GM19193 (cell line): ENCODE measurements at regions not wholly inside any gene's neighbourhood (a gene's known extent, or its start where the extent isn't known, plus 50 kb on each side); places are given as distances from the start of the nearest gene placed in this dataset.

Source experiments
- POLR2A ChIP-seq: IDR thresholded peaks from 4 replicates; pipeline ENCODE4 v1.6.1; 2011; ENCODE audit not compliant: insufficient read depth, insufficient read length; ENCODE audit errors: extremely low read depth

DNA sequence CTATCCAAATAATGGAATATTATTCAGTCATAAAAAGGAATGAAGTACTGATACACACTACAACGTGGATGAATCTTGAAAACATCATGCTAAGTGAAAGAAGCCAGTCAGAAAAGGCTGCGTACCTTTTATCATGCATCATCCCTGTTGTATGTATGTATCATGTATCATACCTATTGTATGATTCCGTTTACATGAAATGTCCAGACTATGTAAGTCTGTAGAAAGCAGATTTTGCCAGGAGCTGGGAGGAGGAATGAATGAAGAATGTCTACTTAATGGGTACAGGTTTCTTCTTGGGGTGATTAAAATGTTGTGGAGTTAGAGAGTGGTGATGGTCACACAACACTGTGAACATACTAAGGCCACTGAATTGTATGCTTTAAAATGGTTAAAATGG is 135.9 kb upstream of the KLF14 start:
- no peak for TF ChIP-seq POLR2A

DNA sequence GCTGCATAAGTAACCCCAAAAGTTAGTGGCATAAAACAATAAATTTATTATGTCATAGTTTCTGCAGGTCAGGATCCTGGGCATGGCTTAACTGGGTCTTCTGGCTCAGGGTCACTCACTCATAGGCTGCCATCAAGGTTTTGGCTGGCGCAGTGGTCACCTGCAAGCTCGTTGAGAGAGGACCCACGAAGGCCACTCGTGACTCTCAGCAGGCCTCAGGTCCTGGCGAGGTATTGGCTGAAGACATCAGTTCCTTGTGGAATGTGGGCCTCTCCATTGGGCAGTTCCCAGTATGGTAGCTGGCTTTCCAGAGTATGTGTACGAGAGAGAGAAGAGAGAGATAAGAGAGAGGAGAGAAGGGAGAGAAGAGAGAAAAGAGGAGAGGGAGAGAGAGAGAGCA is 138.3 kb upstream of the KLF14 start:
- peak; percentile 13 for TF ChIP-seq POLR2A

DNA sequence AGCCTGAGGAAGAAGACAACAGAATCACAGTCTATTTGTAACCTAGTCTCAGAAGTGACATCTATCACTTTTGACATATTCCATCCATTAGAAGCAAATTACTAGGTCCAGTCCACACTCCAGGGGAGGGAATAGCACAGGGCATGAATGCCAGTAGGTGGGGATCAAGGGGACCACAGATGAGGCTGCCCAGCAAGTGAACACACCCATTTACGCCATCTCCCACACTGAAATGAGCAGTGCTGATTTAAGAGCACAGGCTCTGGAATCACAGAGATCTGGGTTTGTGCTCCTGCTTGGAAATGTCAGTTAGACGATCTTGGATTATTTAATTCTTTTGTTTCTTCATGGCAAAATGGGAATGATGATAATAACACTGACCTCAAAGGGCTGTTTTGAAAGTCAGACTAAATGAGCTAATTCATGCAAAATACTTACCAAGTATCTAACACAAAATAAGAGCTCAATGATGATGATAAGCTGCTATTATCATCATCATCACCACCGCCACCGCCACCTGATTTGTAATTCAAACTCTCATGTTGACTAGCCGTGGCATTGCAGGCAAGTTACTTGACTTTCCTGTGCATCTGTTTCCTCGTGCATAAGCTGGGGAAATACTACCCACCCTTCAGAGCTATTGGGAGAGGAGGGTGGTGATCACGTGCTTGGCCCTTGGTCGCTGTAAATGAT is 138.9 kb upstream of the KLF14 start:
- TF ChIP-seq POLR2A: peak; percentile 44

DNA sequence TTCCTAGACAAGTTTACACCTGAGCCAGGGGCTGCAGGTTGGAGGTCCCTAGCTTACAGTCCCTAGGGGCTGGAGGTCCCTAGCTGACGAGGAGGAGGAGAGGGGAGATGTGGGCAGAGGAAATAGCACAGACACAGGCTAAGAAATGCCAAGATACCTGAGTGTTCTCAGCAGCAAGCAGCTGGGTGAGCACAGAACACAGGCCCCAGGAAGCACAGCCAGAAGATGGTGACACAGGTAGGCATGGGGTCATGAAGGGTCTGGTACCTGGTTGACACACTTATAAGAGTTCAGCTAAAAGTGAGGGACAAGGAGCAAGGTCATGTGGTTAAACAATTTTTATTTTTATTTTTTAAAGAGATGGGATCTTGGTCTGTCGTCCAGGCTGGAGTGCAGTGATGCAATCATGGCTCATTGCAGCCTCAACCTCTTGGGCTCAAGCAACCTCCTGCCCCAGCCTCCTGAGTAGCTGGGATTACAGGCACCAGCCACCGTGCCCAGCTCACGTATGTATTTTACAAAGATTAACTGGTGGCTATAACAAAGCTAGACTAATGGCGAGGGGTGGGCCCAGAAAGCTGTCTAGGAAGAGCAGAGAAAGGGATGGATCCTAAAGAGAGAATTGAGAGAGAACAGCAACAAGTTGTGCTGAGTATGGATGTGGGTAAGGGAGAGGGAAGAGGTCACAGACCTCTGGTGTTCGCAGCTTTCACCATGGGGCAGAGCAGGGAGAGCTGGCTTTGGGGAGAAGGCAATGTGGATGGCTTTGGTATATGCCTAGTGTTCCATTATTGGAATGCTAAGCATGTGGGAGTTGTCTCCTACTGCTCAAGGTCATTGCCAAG is 140.3 kb upstream of the KLF14 start:
- peak; percentile 37 for TF ChIP-seq POLR2A

DNA sequence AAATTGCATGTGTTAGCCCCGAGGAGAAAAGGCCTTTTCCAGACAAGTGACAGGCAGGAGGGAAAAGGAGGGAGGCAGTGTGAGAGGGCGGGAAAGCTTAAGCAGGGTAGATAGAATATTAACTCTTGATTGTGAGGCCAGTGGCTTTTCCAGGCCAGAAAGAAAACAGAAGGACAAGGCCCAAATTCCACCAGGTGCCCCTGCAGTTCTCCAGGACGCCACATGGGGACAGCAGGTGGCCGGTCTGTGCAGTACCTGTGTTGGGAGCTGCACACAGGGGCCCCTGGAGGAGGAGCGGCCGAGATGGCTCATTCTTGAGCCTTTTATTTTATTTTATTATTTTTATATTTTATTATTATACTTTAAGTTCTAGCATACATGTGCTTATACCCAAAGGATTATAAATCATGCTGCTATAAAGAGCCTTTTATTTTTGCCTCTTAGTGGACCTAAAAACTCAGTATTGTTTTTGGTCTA is 141.3 kb upstream of the KLF14 start:
- TF ChIP-seq POLR2A: no peak

DNA sequence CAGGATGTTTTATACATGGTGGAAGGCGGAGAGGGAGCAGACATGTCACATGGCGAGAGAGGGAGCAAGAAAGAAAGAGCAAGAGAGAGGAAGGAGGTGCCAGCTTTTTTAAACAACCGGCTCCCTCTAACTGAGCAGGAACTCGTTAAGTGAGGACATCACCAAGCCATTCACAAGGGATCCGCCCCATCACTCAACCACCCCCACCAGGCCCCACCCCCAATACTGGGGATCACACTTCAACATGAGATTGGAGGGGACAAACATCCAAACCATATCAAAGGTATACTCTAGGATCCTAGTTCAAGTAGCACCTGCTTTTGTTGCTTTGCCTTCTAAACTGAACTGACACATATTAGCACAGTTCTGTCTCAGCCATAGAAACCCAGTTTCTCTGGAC is 141.9 kb upstream of the KLF14 start:
- TF ChIP-seq POLR2A: no peak

DNA sequence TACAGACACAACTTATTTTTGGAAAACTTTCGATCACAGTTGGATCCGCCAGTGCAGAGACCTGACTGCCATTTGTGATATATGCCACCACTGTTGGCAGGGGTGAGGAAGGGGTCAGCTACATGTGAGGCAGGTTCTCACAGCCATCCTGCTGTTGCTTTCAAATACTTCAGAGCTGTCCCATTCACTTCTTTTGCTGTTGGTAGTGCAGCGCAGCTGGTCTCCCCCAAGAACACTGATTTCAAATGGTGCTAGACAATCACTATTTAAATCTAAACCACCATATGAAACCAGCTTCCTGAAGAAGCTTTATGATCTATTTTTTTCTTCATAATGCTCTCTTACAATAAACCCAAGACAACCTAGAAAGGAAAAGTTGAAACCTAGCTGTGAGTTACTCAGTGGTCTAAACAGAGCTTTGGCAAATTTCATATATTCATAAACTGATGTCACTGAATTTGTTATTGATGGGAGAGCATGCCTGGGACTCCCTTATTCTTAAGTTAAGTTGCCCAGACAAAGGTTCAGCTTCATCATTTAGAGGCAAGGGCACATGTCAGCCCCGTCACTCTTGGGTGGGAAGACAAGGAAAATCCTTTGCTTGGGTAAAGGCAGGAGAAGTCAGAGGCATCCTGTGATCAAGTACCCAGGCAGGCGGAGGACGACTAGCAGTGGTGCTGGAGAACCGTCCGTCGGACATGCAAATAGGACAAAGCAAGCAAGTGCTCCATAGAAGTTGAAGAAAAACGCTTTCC is 143.4 kb upstream of the KLF14 start:
- TF ChIP-seq POLR2A: peak; percentile 18

DNA sequence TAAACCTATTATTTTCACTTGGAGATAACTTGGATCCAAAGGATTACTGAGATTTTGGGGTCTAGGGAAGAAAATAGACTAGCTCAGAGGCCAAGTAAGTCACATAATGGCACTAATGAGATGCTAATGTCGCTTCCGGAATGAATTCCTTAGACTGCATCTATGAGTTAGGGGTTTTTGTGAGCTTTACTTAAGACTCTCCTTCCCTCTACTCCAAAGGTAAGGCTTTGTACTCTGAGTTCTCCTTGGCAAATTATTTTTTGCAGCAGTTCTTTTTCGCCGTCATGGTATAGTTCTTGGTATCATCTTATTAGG is 143.9 kb upstream of the KLF14 start:
- no peak for TF ChIP-seq POLR2A

DNA sequence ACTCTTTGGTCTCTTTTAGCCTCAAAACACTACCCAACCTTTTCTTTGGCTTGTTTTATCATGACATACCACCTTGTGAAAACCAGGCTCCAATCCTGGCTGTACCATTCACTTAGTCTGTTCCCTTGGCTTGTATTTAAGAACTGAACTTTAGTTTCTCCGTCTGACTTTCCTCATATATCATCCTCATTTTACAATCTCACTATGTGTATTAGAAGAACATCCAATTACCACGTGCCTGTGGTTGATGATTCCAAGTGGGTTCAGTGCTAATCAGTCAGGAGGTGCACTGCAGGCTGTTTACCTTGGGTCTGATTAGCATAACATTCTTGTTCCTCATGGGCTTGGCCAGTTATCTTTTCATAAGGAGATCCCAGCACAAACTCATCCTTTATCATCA is 144.8 kb upstream of the KLF14 start:
- TF ChIP-seq POLR2A: no peak

DNA sequence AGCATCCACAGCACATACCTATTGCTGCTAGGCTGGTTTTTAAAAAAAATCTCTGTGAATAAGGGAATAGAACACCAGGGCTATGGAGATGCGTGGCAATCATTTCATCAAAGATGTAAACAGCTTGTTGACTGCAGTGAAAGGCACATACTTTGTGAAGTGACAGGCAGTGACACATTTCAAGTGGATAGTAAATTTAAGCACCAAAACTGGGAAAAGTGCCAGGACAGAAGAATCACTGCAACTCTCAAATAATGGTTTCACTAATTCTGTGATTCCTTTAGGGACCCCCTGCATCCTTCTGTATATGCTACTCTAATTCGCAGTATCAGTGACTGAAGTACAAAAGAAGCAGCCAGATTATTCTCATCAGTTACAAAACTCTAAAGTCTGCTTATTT is 145.2 kb upstream of the KLF14 start:
- TF ChIP-seq POLR2A: no peak

DNA sequence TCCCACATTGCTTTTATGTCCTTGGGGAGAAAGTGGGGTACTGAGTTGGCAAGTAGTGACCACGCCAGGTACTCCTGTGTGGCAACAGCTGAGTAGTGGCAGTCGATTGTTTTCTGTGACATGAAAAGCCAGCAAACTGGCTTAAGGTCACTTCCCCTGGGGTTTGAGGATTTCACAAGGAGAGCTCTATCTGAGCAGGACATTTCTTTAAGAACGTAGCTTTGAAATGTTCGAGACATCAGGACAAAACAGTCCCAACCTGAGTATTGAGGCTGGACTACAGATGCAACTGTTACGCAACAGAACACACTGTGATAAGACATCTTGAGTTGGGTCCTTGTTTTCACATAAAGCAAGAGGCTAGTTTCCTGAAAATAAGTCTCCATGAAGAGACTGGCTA is 146.7 kb upstream of the KLF14 start:
- TF ChIP-seq POLR2A: no peak

DNA sequence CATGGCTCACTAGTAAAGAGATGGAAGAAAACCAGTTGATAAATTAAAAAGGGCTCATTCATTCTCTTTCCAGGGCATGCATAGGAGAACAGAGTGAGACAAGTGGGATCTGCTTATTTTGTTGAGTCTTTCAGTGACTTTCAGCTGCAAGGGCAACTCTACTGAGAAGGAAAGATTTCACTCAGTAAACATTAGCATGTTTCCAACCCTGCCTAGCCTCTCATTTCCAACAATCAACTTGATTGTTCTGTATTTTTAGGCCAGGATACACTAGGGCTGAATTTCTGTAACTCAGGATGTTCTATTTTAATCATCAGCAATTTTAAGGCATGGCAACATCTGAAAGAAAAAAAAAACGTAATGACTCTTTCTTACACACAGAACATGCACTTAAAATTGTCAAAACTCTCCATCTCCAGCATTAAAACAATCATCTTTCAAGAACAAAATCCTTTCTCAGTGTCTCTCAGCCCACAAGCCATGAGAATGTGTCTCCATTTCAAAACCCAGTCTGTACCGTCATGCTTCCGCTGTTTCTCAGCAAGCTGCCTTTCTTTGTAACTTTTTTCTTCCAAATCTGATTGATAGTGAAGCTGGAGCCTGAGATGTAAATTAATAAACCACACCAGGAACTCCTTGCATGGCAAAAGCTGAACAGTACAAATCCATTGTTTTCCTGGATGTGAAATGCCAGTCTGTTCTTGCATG is 147.2 kb upstream of the KLF14 start:
- no peak for TF ChIP-seq POLR2A

DNA sequence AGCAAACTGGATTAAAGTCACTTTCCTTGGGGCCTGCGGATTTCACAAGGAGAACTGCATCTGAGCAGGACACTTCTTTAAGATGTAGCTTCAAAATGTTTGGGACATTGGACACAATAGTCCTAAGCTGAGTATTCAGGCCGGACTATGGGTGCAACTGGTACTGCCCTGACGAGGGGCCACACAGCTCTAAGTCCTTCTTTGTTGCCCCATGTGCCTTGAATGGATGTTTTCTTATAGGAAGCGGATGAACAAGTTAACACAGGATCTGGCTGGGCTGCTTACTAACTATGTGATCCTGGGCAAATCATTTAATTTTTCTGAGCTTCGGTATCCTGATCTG is 147.8 kb upstream of the KLF14 start:
- no peak for TF ChIP-seq POLR2A

DNA sequence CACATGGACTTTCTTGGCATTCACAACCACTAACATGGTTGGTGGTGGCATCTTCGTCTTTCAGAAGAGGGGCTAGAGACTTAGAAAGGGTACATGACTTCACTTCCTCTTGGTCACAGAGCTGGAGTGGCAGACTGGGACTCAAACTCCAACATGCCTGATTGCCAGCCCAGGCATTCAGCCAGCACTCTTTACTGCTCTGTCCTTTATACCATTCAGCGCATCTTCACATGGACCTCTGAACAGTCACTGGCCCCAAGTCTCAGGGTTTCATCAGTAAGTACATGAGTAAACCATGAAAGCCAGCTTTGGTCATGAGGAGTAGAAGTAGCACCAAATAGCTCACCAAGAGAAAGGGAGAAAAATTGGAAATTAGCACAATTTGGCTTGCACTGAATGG is 148.4 kb upstream of the KLF14 start:
- no peak for TF ChIP-seq POLR2A

DNA sequence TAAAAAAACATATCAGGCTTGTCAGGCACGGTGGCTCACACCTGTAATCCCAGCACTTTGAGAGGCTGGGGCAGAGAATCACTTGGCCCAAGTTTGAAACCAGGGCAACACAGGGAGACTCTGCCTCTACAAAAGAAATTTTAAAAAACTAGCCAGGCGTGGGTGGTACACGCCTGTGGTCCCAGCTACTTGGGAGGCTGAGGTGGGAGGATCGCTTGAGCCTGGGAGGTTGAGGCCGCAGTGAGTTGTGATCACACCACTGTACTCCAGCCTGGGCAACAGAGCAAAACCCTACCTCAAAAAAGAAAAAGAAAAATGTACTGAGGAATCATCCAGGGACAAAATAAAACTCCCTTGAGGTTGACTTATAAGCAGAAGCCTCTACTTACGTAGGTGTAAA is 149.9 kb upstream of the KLF14 start:
- no peak for TF ChIP-seq POLR2A
